Left lung (tissue), 4 donors: ENCODE measurements at regions not wholly inside any gene's neighbourhood (a gene's known extent, or its start where the extent isn't known, plus 50 kb on each side); places are given as distances from the start of the nearest gene placed in this dataset.

Experiments
- ATAC-seq: fragments of 200-7000 bp; cut with Tn5 transposase; one replicate; pipeline ENCODE4 v1.9.1; 2020; ENCODE audit warnings: moderate library complexity
- DNase-seq, 4 donors: peaks; one replicate each; pipeline ENCODE4 v3.0.0-alpha.2; 2013 to 2020
- H3K27ac ChIP-seq, 2 donors: fragments of 200-600 bp; sonication (generic) in 1 of 2; one replicate each; pipeline versions ENCODE4 v1.5.0 to v1.8.0; 2020 to 2021
- H3K27me3 ChIP-seq, 2 donors: fragments of 200-600 bp; sonication (generic) in 1 of 2; one replicate each; pipeline versions ENCODE4 v1.5.0 to v1.8.0; 2020 to 2021
- H3K36me3 ChIP-seq, 2 donors: fragments of 200-600 bp; sonication (generic) in 1 of 2; one replicate each; pipeline versions ENCODE4 v1.5.0 to v1.8.0; 2020 to 2021
- H3K4me1 ChIP-seq, 2 donors: fragments of 200-600 bp; one replicate each; pipeline ENCODE4 v1.8.0; 2021
- H3K4me3 ChIP-seq, 2 donors: fragments of 200-600 bp; sonication (generic) in 1 of 2; one replicate each; pipeline versions ENCODE4 v1.5.0 to v1.8.0; 2020 to 2021; ENCODE audit warnings: mild to moderate bottlenecking in 1 of 2
- H3K9me3 ChIP-seq, 2 donors: fragments of 200-600 bp; sonication (generic) in 1 of 2; one replicate each; pipeline versions ENCODE4 v1.5.0 to v1.8.0; 2020 to 2021
- CTCF ChIP-seq, 2 donors: fragments of 200-600 bp; sonication (generic) in 1 of 2; IDR thresholded peaks; one replicate each; pipeline versions ENCODE4 v1.5.0 to v1.8.0; 2021; ENCODE audit warnings: antibody characterized with exemption in 2 of 2
- intact Hi-C, 2 donors: fragments of 100-400 bp; cut with DNase I; formaldehyde crosslinking; loops; one replicate each; pipeline versions ENCODE4 v1.11.2 to v1.14.2; 2022
- donor health status: DM: no; HTN: yes; CAD: no.
- donor health status: DM: no; HTN: no; CAD: no.

DNA sequence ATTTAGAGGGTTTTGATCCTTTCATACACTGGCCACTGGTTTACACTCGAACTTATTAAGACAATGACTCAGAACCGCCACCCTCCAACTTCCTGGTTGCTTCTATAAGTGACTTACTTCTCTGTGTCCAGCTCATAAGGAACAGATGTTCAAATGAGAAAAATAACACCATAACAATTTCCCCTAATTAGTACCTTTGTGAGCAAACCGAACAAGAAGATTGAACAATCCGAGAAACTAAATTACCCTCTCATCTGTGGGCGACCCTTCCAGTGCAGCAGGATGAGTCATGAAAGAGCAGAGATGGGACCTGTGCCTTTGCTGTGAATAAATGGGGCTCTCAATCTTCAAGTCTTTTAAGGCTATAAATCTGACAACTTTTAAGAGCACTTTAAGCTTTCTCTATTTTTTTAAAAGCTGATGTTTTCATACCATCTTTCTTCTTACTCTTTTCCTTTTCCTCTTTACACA, 146.8 kb upstream of the RASSF8 start:
- intact Hi-C loops = no loop called here
- DNase-seq (no peak), ATAC-seq (no peak)
- Histone ChIP-seq H3K27me3 (no peaks in the 10 kb centered on the region), H3K27ac (no peak overlapping the region), H3K4me1 (no peaks in the 10 kb centered on the region), H3K36me3 (no peaks in the 10 kb centered on the region), H3K9me3 (peaks cover 0 to 6% of the 10 kb centered on the region in 2 donors), H3K4me3 (no peak overlapping the region)
- no peak for TF ChIP-seq CTCF (IDR thresholded peaks at IDR 0.05)

DNA sequence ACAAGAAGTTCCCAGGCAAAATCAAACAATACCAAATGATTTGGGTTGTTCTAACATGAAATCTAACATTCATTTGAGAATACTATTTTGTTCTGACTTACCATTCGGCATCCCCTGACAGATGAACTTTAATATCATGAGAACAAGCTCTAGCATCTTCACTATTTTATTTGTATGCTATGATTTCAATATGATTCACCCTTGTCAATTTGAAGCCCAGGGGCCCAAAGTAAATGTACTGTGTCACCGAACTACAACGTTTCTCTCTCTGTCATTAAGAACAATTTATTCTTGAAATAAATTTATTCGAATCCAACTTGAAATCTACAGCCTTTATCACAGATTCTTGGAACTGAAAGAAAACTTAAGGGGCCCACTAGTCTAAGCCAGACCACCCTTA, 146.2 kb upstream of the RASSF8 start:
- TF ChIP-seq CTCF (IDR thresholded peaks at IDR 0.05) = no peak
- intact Hi-C loops = no loop called here
- H3K4me1 ChIP-seq = no peaks in the 10 kb centered on the region
- no peak overlapping the region for H3K27ac ChIP-seq
- H3K4me3 ChIP-seq = no peak overlapping the region
- no peak for DNase-seq
- no peak for ATAC-seq
- no peaks in the 10 kb centered on the region for H3K27me3 ChIP-seq
- peaks cover 0 to 6% of the 10 kb centered on the region in 2 donors for H3K9me3 ChIP-seq
- no peaks in the 10 kb centered on the region for H3K36me3 ChIP-seq

- Histone ChIP-seq H3K36me3 (no peaks in the 10 kb centered on the region), H3K27ac (no peak overlapping the region), H3K4me3 (no peak overlapping the region), H3K27me3 (no peaks in the 10 kb centered on the region), H3K9me3 (peaks cover 0 to under 1% of the 10 kb centered on the region in 2 donors), H3K4me1 (no peaks in the 10 kb centered on the region)
- TF ChIP-seq CTCF (IDR thresholded peaks at IDR 0.05) = no peak
- ATAC-seq (no peak), DNase-seq (no peak)
- intact Hi-C loops = no loop called here
These were observed 144.6 kb upstream of the RASSF8 start for GRCh38 chr12:25813843-25814242.

DNA sequence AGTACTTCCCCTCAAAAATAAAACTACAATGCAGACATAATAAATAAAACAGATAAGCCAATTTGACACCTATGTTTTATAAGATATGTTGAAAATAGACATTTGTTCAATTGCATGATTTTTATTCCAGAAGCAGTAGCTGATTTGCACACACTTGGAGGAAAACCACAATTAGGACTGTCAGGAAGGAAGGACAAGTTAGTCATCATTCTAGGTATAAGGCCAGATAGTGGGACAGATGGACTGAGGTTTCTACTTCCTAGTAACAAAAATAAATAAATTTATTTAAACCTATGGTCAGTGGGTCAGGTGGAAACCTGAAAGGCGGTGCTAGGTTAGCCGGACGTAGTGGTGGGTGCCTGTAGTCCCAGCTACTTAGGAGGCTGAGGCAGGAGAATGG, 141.8 kb upstream of the RASSF8 start:
- intact Hi-C loops = no loop called here
- DNase-seq (no peak), ATAC-seq (no peak)
- no peak overlapping the region for H3K4me3 ChIP-seq
- TF ChIP-seq CTCF (IDR thresholded peaks at IDR 0.05) = no peak
- no peaks in the 10 kb centered on the region for H3K27me3 ChIP-seq
- H3K4me1 ChIP-seq = no peaks in the 10 kb centered on the region
- no peaks in the 10 kb centered on the region for H3K9me3 ChIP-seq
- no peaks in the 10 kb centered on the region for H3K36me3 ChIP-seq
- H3K27ac ChIP-seq = no peak overlapping the region

DNA sequence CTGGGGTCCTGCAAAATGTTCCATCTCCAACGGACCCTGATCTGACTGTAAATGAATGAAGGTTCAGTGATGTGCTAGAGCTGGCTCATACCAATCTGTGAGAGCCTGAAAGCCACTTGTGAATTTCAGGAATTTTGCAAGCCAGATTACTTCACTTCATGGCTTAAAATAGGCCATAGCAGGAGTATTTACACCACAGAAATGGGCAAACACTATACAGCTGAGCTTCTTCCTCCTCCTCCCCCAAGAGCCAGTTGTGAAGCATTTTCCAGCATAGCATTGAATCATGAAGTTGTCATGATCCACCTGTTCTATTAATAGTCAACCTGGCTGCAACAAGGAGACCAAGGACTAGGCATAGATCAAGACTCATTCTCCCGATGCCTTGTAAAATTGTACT, 141.3 kb upstream of the RASSF8 start:
- DNase-seq = no peak
- Histone ChIP-seq H3K4me3 (no peak overlapping the region), H3K9me3 (no peaks in the 10 kb centered on the region), H3K27ac (no peak overlapping the region), H3K4me1 (no peaks in the 10 kb centered on the region), H3K36me3 (no peaks in the 10 kb centered on the region), H3K27me3 (no peaks in the 10 kb centered on the region)
- no peak for TF ChIP-seq CTCF (IDR thresholded peaks at IDR 0.05)
- intact Hi-C loops = no loop called here
- no peak for ATAC-seq
